ENCODE measurements at regions not wholly inside any gene's neighbourhood (a gene's known extent, or its start where the extent isn't known, plus 50 kb on each side); places are given as distances from the start of the nearest gene placed in this dataset.

- TF ChIP-seq POLR2A (IDR thresholded peaks at IDR 0.05), result no peak
- TF ChIP-seq CTCF (IDR thresholded peaks at IDR 0.05 in 4 of 5, conservative IDR thresholded peaks at IDR 0.05 in 1 of 5), result no peak
Observed at GRCh38 chr3:106144030-106144429, 275.2 kb upstream of the CBLB start.
